ENCODE measurements at regions not wholly inside any gene's neighbourhood (a gene's known extent, or its start where the extent isn't known, plus 50 kb on each side); places are given as distances from the start of the nearest gene placed in this dataset.

DNA sequence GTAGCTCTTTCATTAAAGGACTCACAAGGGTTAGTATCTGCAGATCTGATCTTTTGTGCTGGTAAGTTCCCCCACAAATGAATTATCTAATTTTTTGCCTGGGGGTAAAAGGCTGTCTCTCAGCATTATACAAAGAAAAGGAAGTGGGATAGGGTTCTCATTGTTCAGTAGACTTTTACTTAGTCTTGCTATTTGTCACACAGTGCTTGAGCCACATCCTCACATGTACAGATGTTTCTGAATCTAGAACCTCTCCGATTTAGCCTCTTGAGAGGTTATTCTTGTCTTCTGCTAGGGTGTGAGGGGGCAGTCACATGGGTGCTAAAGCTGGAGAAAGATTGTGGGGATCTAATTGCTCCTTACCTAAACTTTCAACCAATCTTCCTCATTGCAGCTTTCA, 93.0 kb downstream of the SLC41A2 start:
- TF ChIP-seq POLR2A (IDR thresholded peaks at IDR 0.05; ENCODE audit: low read length) (no peak), GATA1 (IDR thresholded peaks at IDR 0.05; ENCODE audit: low read depth, low read length) (no peak)

Measured in erythroblast (primary cell).